ENCODE measurements at regions not wholly inside any gene's neighbourhood (a gene's known extent, or its start where the extent isn't known, plus 50 kb on each side); places are given as distances from the start of the nearest gene placed in this dataset.

- no peak for DNase-seq (ENCODE audit: low read depth in 1 of 2, low spot score in 1 of 2)
- H3K4me3 ChIP-seq = no peak overlapping the region
- H3K27me3 ChIP-seq = no peaks in the 10 kb centered on the region
- H3K27ac ChIP-seq = no peak overlapping the region
- no peaks in the 10 kb centered on the region for H3K36me3 ChIP-seq
- H3K4me1 ChIP-seq (ENCODE audit: low read depth) = peaks cover 8% of the 10 kb centered on the region
- TF ChIP-seq CTCF (IDR thresholded peaks at IDR 0.05; ENCODE audit: low read depth, low read length) = no peak
- H3K9me3 ChIP-seq (ENCODE audit: low read depth) = no peaks in the 10 kb centered on the region
Observed at GRCh38 chr16:64445649-64446048, 676.2 kb downstream of the CDH11 start.

DNA sequence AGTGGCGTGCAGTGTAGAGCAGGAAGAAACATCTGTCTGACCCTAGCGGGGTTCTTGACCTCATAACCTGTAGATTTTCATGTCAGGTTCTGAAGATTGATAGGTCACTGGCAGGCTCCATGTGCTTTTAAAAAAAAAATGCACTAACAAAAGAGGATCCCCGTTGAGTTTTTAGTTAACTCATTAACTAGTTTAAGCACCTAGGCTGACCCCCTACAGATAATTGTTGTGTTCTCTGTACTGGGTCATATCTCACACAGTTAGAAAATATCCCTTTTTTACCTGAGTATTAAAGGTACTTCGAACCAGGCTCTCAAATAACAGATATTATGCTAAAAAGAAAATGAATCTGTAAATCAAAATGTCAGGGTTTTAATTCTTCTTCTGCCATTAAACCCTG is 676.6 kb downstream of the CDH11 start:
- DNase-seq (ENCODE audit: low read depth in 1 of 2, low spot score in 1 of 2) = no peak
- Histone ChIP-seq H3K27ac (no peak overlapping the region), H3K4me3 (no peak overlapping the region)

GRCh38 chr16:64440421-64440831 is 681.4 kb downstream of the CDH11 start:
- Histone ChIP-seq H3K4me3 (no peak overlapping the region), H3K4me1 (ENCODE audit: low read depth) (peaks cover 18% of the 10 kb centered on the region), H3K27ac (no peak overlapping the region), H3K27me3 (no peaks in the 10 kb centered on the region), H3K36me3 (no peaks in the 10 kb centered on the region), H3K9me3 (ENCODE audit: low read depth) (no peaks in the 10 kb centered on the region)
- DNase-seq (ENCODE audit: low read depth in 1 of 2, low spot score in 1 of 2) = peak in 1 of 2 donors; percentile 94
- TF ChIP-seq CTCF (IDR thresholded peaks at IDR 0.05; ENCODE audit: low read depth, low read length) = no peak

More for the DNA sequence above, 676.6 kb downstream of the CDH11 start:
- Histone ChIP-seq H3K36me3 (no peaks in the 10 kb centered on the region), H3K4me1 (ENCODE audit: low read depth) (peaks cover 8% of the 10 kb centered on the region), H3K27me3 (no peaks in the 10 kb centered on the region), H3K9me3 (ENCODE audit: low read depth) (no peaks in the 10 kb centered on the region)
- TF ChIP-seq CTCF (IDR thresholded peaks at IDR 0.05; ENCODE audit: low read depth, low read length) = no peak

DNA sequence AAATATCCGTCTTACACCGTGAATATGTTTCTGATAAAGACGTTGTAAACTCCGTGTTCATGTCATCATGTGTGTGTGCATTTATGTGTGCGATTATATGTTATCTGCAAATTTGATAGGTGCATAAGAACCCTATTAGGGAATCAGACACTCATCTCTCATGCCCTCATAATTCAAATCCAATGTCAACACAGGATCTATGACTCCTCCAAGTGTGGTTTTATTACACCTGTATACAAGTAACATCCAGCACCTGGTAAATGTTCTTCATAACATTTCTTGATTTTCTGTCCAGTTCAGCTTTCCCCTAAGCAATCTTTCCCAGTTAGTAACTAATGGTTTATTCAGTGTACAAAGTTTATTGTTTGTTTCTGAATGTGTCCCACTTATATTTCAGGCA is 681.9 kb downstream of the CDH11 start:
- Histone ChIP-seq H3K27me3 (no peaks in the 10 kb centered on the region), H3K36me3 (no peaks in the 10 kb centered on the region), H3K9me3 (ENCODE audit: low read depth) (no peaks in the 10 kb centered on the region), H3K4me1 (ENCODE audit: low read depth) (peaks cover 23% of the 10 kb centered on the region), H3K4me3 (no peak overlapping the region), H3K27ac (no peak overlapping the region)
- DNase-seq (ENCODE audit: low read depth in 1 of 2, low spot score in 1 of 2) = no peak
- no peak for TF ChIP-seq CTCF (IDR thresholded peaks at IDR 0.05; ENCODE audit: low read depth, low read length)

- Histone ChIP-seq H3K27ac (peak overlapping the region; percentile 76), H3K36me3 (no peaks in the 10 kb centered on the region), H3K9me3 (ENCODE audit: low read depth) (no peaks in the 10 kb centered on the region), H3K4me1 (ENCODE audit: low read depth) (peaks cover 24% of the 10 kb centered on the region), H3K27me3 (no peaks in the 10 kb centered on the region), H3K4me3 (no peak overlapping the region)
- DNase-seq (ENCODE audit: low read depth in 1 of 2, low spot score in 1 of 2) = peak; percentile 25 to 78
- TF ChIP-seq CTCF (IDR thresholded peaks at IDR 0.05; ENCODE audit: low read depth, low read length) = no peak
Observed at GRCh38 chr16:64437706-64438324, 684.0 kb downstream of the CDH11 start.

Measured in cardiac muscle cell (in vitro differentiated cells and primary cell).